ENCODE measurements at regions not wholly inside any gene's neighbourhood (a gene's known extent, or its start where the extent isn't known, plus 50 kb on each side); places are given as distances from the start of the nearest gene placed in this dataset.

- no peak overlapping the region for H3K4me3 ChIP-seq (ENCODE audit: low read depth, low read length, poor library complexity, severe bottlenecking)
- TF ChIP-seq CTCF (conservative IDR thresholded peaks at IDR 0.05; ENCODE audit: low read length) (no peak), EZH2phosphoT487 (IDR thresholded peaks at IDR 0.05; ENCODE audit: borderline replicate concordance, low read depth, low read length) (no peak)
- no peak for DNase-seq (ENCODE audit: low spot score)
- intact Hi-C loops (cut with micrococcal nuclease; ENCODE audit: unreplicated experiment), result loop anchor here (5.0 kb wide), 1 partner anchor 154 kb away; no protein-coding TSS in a partner anchor
- no peaks in the 10 kb centered on the region for H3K9me2 ChIP-seq (ENCODE audit: insufficient read depth, low read length)
- no peaks in the 10 kb centered on the region for H3K4me1 ChIP-seq (ENCODE audit: insufficient read depth, low read length, poor library complexity, severe bottlenecking)
- BruUV-seq (replicated peaks), result no TSS peak
- H3K79me2 ChIP-seq (ENCODE audit: insufficient read depth, low read depth, low read length), result no peaks in the 10 kb centered on the region
- H3K4me2 ChIP-seq (ENCODE audit: low read length), result no peak overlapping the region
- ChIA-PET POLR2A (interaction anchor here (0.6 kb wide), 1 partner anchor 16 kb away, joined by 3 read pairs; no protein-coding TSS in a partner anchor), CTCF (ENCODE audit: unreplicated experiment) (no interaction called here)
- no peaks in the 10 kb centered on the region for H4K20me1 ChIP-seq (ENCODE audit: insufficient read depth, low read length)
- H3K9me3 ChIP-seq (ENCODE audit: low read length), result no peaks in the 10 kb centered on the region
- no peak overlapping the region for H2AFZ ChIP-seq (ENCODE audit: low read length)
- H3K36me3 ChIP-seq (ENCODE audit: insufficient read depth, low read length), result no peaks in the 10 kb centered on the region
- no peak overlapping the region for H3K27ac ChIP-seq (ENCODE audit: low read depth, low read length, poor library complexity, severe bottlenecking)
Measured at GRCh38 chr5:79856456-79857055, 134.5 kb downstream of the MTX3 start.

GRCh38 chr5:79853676-79854418, 137.2 kb downstream of the MTX3 start:
- Histone ChIP-seq H3K4me3 (ENCODE audit: low read depth, low read length, poor library complexity, severe bottlenecking) (no peak overlapping the region), H3K4me2 (ENCODE audit: low read length) (no peak overlapping the region), H2AFZ (ENCODE audit: low read length) (no peak overlapping the region), H3K36me3 (ENCODE audit: insufficient read depth, low read length) (no peaks in the 10 kb centered on the region), H4K20me1 (ENCODE audit: insufficient read depth, low read length) (no peaks in the 10 kb centered on the region), H3K79me2 (ENCODE audit: insufficient read depth, low read depth, low read length) (no peaks in the 10 kb centered on the region), H3K27ac (ENCODE audit: low read depth, low read length, poor library complexity, severe bottlenecking) (no peak overlapping the region), H3K4me1 (ENCODE audit: insufficient read depth, low read length, poor library complexity, severe bottlenecking) (no peaks in the 10 kb centered on the region), H3K9me3 (ENCODE audit: low read length) (no peaks in the 10 kb centered on the region), H3K9me2 (ENCODE audit: insufficient read depth, low read length) (no peaks in the 10 kb centered on the region)
- no TSS peak for BruUV-seq (replicated peaks)
- TF ChIP-seq EZH2phosphoT487 (IDR thresholded peaks at IDR 0.05; ENCODE audit: borderline replicate concordance, low read depth, low read length) (no peak), CTCF (conservative IDR thresholded peaks at IDR 0.05; ENCODE audit: low read length) (peak; percentile 35; the same call in 1 of the 2 replicates)
- intact Hi-C loops (cut with micrococcal nuclease; ENCODE audit: unreplicated experiment), result no loop called here
- ChIA-PET CTCF (ENCODE audit: unreplicated experiment) (no interaction called here), POLR2A (no interaction called here)
- DNase-seq (ENCODE audit: low spot score), result no peak

- H3K79me2 ChIP-seq (ENCODE audit: insufficient read depth, low read depth, low read length), result no peaks in the 10 kb centered on the region
- H2AFZ ChIP-seq (ENCODE audit: low read length), result no peak overlapping the region
- no peak for TF ChIP-seq CTCF (conservative IDR thresholded peaks at IDR 0.05; ENCODE audit: low read length)
- H3K4me3 ChIP-seq (ENCODE audit: low read depth, low read length, poor library complexity, severe bottlenecking), result no peak overlapping the region
- no peaks in the 10 kb centered on the region for H3K36me3 ChIP-seq (ENCODE audit: insufficient read depth, low read length)
- no peak for DNase-seq (ENCODE audit: low spot score)
- CTCF ChIA-PET (ENCODE audit: unreplicated experiment), result no interaction called here
- no peak overlapping the region for H3K27ac ChIP-seq (ENCODE audit: low read depth, low read length, poor library complexity, severe bottlenecking)
- no peaks in the 10 kb centered on the region for H3K4me1 ChIP-seq (ENCODE audit: insufficient read depth, low read length, poor library complexity, severe bottlenecking)
- H4K20me1 ChIP-seq (ENCODE audit: insufficient read depth, low read length), result no peaks in the 10 kb centered on the region
- BruUV-seq (replicated peaks), result no TSS peak
- no peak overlapping the region for H3K4me2 ChIP-seq (ENCODE audit: low read length)
- POLR2A ChIA-PET, result no interaction called here
- intact Hi-C loops (cut with micrococcal nuclease; ENCODE audit: unreplicated experiment), result no loop called here
- no peaks in the 10 kb centered on the region for H3K9me3 ChIP-seq (ENCODE audit: low read length)
- H3K9me2 ChIP-seq (ENCODE audit: insufficient read depth, low read length), result no peaks in the 10 kb centered on the region
Measured at GRCh38 chr5:79853028-79853427, 138.0 kb downstream of the MTX3 start.

Data from OCI-LY7 (cell line).